ENCODE measurements at regions not wholly inside any gene's neighbourhood (a gene's known extent, or its start where the extent isn't known, plus 50 kb on each side); places are given as distances from the start of the nearest gene placed in this dataset.

DNA sequence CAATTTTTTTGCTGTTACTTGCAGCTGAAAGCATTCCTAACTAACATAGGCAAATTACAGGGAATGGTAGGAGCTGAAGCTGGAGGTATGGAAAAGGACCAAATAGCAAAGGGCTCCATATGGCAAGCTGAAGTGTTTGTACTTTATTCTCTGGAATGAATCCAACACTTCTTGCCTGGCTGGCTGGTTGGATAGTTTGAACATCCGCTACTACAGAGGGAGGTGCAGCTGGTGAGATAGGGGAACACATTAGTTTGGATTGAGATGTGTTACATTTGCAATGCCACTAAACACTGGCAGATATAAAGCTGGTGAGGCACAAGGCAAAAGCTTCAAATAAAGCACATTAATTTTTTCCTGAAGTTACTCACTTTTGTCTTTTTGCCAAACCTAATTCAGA is 291.5 kb downstream of the SP3 start:
- H3K36me3 Mint-ChIP-seq (ENCODE audit: insufficient read depth in 1 of 3, low read depth in 3 of 3) = peaks cover 0 to 5% (median 0%) of the 10 kb centered on the region in 3 experiments; a peak in 1 of 7 replicates
- peaks cover 0 to 4% of the 10 kb centered on the region in 2 experiments; a peak in 2 of 5 replicates for H3K9me3 Mint-ChIP-seq

More for the DNA sequence above, 291.5 kb downstream of the SP3 start:
- TF ChIP-seq, protein P1, sequence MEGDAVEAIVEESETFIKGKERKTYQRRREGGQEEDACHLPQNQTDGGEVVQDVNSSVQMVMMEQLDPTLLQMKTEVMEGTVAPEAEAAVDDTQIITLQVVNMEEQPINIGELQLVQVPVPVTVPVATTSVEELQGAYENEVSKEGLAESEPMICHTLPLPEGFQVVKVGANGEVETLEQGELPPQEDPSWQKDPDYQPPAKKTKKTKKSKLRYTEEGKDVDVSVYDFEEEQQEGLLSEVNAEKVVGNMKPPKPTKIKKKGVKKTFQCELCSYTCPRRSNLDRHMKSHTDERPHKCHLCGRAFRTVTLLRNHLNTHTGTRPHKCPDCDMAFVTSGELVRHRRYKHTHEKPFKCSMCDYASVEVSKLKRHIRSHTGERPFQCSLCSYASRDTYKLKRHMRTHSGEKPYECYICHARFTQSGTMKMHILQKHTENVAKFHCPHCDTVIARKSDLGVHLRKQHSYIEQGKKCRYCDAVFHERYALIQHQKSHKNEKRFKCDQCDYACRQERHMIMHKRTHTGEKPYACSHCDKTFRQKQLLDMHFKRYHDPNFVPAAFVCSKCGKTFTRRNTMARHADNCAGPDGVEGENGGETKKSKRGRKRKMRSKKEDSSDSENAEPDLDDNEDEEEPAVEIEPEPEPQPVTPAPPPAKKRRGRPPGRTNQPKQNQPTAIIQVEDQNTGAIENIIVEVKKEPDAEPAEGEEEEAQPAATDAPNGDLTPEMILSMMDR (conservative IDR thresholded peaks at IDR 0.05) = no peak
- WGBS (ENCODE audit: extremely low coverage, insufficient read length, low lambda C conversion rate) = no CpG with 5 or more reads among the region's 1 CpG
- no peaks in the 10 kb centered on the region for H3K27me3 ChIP-seq (ENCODE audit: insufficient read depth, low read length)
- no peak overlapping the region for H4K5ac ChIP-seq (ENCODE audit: insufficient read length, low read depth, low read length)
- H3T11ph ChIP-seq (ENCODE audit: low read length) = no peak overlapping the region
- no peaks in the 10 kb centered on the region for H3K79me1 ChIP-seq (ENCODE audit: insufficient read depth, low read depth, low read length, poor library complexity, severe bottlenecking)
- Mint-ChIP-seq H3K4me1 (no peaks in the 10 kb centered on the region), H3K27ac (no peak overlapping the region), H3K27me3 (ENCODE audit: low read depth) (no peaks in the 10 kb centered on the region), H3K4me3 (no peak overlapping the region; a peak in 1 of 5 replicates)
- no peak overlapping the region for H4K91ac ChIP-seq (ENCODE audit: insufficient read length, low read depth, low read length)
- no peak overlapping the region for H2BK5ac ChIP-seq (ENCODE audit: insufficient read length, low read length)
- no peak overlapping the region for H3K56ac ChIP-seq (ENCODE audit: insufficient read length, low read depth, low read length)
- no peaks in the 10 kb centered on the region for H3K9me3 ChIP-seq (ENCODE audit: control insufficient read depth, low read depth, low read length)
- no peak overlapping the region for H3K14ac ChIP-seq (ENCODE audit: insufficient read depth, low read length)
- H2AK5ac ChIP-seq (ENCODE audit: insufficient read length, low read length) = no peak overlapping the region
- no peaks in the 10 kb centered on the region for H3K4me1 ChIP-seq (ENCODE audit: insufficient read depth, low read length)
- no peak overlapping the region for H3K18ac ChIP-seq (ENCODE audit: insufficient read length, low read depth, low read length)
- no peak overlapping the region for H2BK15ac ChIP-seq (ENCODE audit: low read depth, low read length)
- H2AFZ ChIP-seq (ENCODE audit: low read length) = no peak overlapping the region
- no peak overlapping the region for H3K9ac ChIP-seq (ENCODE audit: extremely low read depth, insufficient read length, low read length)
- no peak for DNase-seq
- H4K8ac ChIP-seq (replicated peaks; ENCODE audit: insufficient read length, low read depth, low read length) = no peak overlapping the region
- H3K4ac ChIP-seq (ENCODE audit: low read depth, low read length) = no peak overlapping the region
- no peaks in the 10 kb centered on the region for H4K20me1 ChIP-seq (ENCODE audit: control insufficient read depth, insufficient read depth, insufficient read length)
- no peak overlapping the region for H3K4me2 ChIP-seq (ENCODE audit: insufficient read depth, insufficient read length, low read length)
- H2BK12ac ChIP-seq (ENCODE audit: insufficient read length, low read depth, low read length) = no peak overlapping the region
- H3K79me2 ChIP-seq (ENCODE audit: insufficient read depth, low read length) = no peaks in the 10 kb centered on the region
- no peaks in the 10 kb centered on the region for H3K23me2 ChIP-seq (ENCODE audit: insufficient read length, low read depth, low read length, poor library complexity, severe bottlenecking)
- H2BK120ac ChIP-seq (ENCODE audit: low read depth, low read length, poor library complexity, severe bottlenecking) = no peak overlapping the region
- H3K23ac ChIP-seq (ENCODE audit: insufficient read length, low read depth, low read length) = no peak overlapping the region
- no peak overlapping the region for H3K27ac ChIP-seq (ENCODE audit: insufficient read length, low read depth, low read length)
- H2BK20ac ChIP-seq (ENCODE audit: low read depth, low read length, poor library complexity, severe bottlenecking) = no peak overlapping the region
